Aorta (tissue), 5 donors: ENCODE measurements at regions not wholly inside any gene's neighbourhood (a gene's known extent, or its start where the extent isn't known, plus 50 kb on each side); places are given as distances from the start of the nearest gene placed in this dataset.

ENCODE experiments used
- ATAC-seq: fragments of 200-7000 bp; cut with Tn5 transposase; one replicate; pipeline ENCODE4 v1.9.1; 2022; ENCODE audit warnings: moderate library complexity; ENCODE audit not compliant: low FRiP score
- DNase-seq, 2 donors: peaks; one replicate each; pipeline ENCODE4 v3.0.0-alpha.2; 2020
- H3K27ac ChIP-seq, 2 donors: one replicate each; pipeline ENCODE4 v1.5.1; 2013; ENCODE audit warnings: low read length in 2 of 2, mild to moderate bottlenecking in 2 of 2, moderate library complexity in 2 of 2, control low read depth in 1 of 2, inconsistent platforms in 1 of 2, low read depth in 1 of 2
- H3K27me3 ChIP-seq, 2 donors: one replicate each; pipeline ENCODE4 v1.6.1; 2013; ENCODE audit warnings: control low read depth in 1 of 2, low read length in 1 of 2, mild to moderate bottlenecking in 1 of 2, moderate library complexity in 1 of 2; ENCODE audit not compliant: insufficient read depth in 2 of 2, control insufficient read depth in 1 of 2
- H3K36me3 ChIP-seq, 2 donors: one replicate each; pipeline ENCODE4 v1.6.1; 2013; ENCODE audit warnings: control low read depth in 1 of 2, low read length in 1 of 2, mild to moderate bottlenecking in 1 of 2; ENCODE audit not compliant: insufficient read depth in 2 of 2, control insufficient read depth in 1 of 2
- H3K4me1 ChIP-seq, 2 donors: one replicate each; pipeline ENCODE4 v1.6.1; 2013; ENCODE audit warnings: low read length in 2 of 2, control low read depth in 1 of 2, mild to moderate bottlenecking in 1 of 2, moderate library complexity in 1 of 2; ENCODE audit not compliant: insufficient read depth in 2 of 2, control insufficient read depth in 1 of 2
- H3K4me3 ChIP-seq, 2 donors: one replicate each; pipeline ENCODE4 v1.5.1; 2013; ENCODE audit warnings: low read length in 2 of 2, control low read depth in 1 of 2, mild to moderate bottlenecking in 1 of 2
- H3K9me3 ChIP-seq: one replicate; pipeline ENCODE4 v1.6.1; 2013; ENCODE audit warnings: mild to moderate bottlenecking, low read length; ENCODE audit not compliant: control insufficient read depth
- WGBS, 2 donors: extraction: QIAGEN DNeasy Blood & Tissue Kit; methylation state at CpG; one replicate each; pipeline ENCODE4 v1.1.7; 2013; 5-methylcytosine and 5-hydroxymethylcytosine counted together
- intact Hi-C, 2 donors: fragments of 100-400 bp; cut with DNase I; formaldehyde crosslinking; loops; one replicate each; pipeline versions ENCODE4 v1.14.2 to v1.15.0; 2022
- donor health status: healthy with polysubstance abuse.
- donor health status: Bipolar disorder and iron deficiency.
- donor health status: DM: no; HTN: no; CAD: no.
- donor health status: DM: no; HTN: no; CAD: no.
- donor health status: DM: yes; HTN: yes; CAD: no.

GRCh38 chr1:234926264-234926558, 202.4 kb downstream of the TOMM20 start:
- intact Hi-C loops = loop anchor here (5.0 kb wide), 2 partner anchors 36 to 141 kb away; no protein-coding TSS in a partner anchor
- Histone ChIP-seq H3K9me3 (no peaks in the 10 kb centered on the region), H3K27me3 (no peaks in the 10 kb centered on the region), H3K27ac (peak overlapping the region; percentile 48 to 78), H3K4me1 (peaks cover 0 to 2% of the 10 kb centered on the region in 2 donors), H3K36me3 (no peaks in the 10 kb centered on the region), H3K4me3 (no peak overlapping the region)
- ATAC-seq (no peak), DNase-seq (no peak)
- 18% methylated on average over 4 of the region's 4 CpGs for WGBS, 2 donors

GRCh38 chr1:234925440-234926263, 203.0 kb downstream of the TOMM20 start:
- no peaks in the 10 kb centered on the region for H3K36me3 ChIP-seq
- intact Hi-C loops = loop anchor here (5.0 kb wide), 2 partner anchors 37 to 142 kb away; no protein-coding TSS in a partner anchor
- H3K27ac ChIP-seq = peak overlapping the region; percentile 48 to 78
- no peak for DNase-seq
- peak; percentile 86 for ATAC-seq
- no peaks in the 10 kb centered on the region for H3K9me3 ChIP-seq
- H3K4me3 ChIP-seq = no peak overlapping the region
- 39 to 40% methylated on average over 7 of the region's 7 CpGs for WGBS, 2 donors
- H3K4me1 ChIP-seq = peaks cover 0 to 2% of the 10 kb centered on the region in 2 donors
- H3K27me3 ChIP-seq = no peaks in the 10 kb centered on the region

- Histone ChIP-seq H3K4me1 (peaks cover 0 to 2% of the 10 kb centered on the region in 2 donors), H3K9me3 (no peaks in the 10 kb centered on the region), H3K36me3 (no peaks in the 10 kb centered on the region), H3K27me3 (no peaks in the 10 kb centered on the region), H3K27ac (peak overlapping the region; percentile 29 to 54), H3K4me3 (no peak overlapping the region)
- intact Hi-C loops = loop anchor here (5.0 kb wide), 4 partner anchors 38 to 427 kb away; no protein-coding TSS in a partner anchor
- ATAC-seq (no peak), DNase-seq (no peak)
- 45 to 58% methylated on average over 17 of the region's 17 CpGs for WGBS, 2 donors
Observed at GRCh38 chr1:234924450-234925355, 203.9 kb downstream of the TOMM20 start.

GRCh38 chr1:234923626-234924025, 205.0 kb downstream of the TOMM20 start:
- H3K36me3 ChIP-seq = no peaks in the 10 kb centered on the region
- H3K9me3 ChIP-seq = no peaks in the 10 kb centered on the region
- H3K4me1 ChIP-seq = peaks cover 0 to 2% of the 10 kb centered on the region in 2 donors
- H3K4me3 ChIP-seq = no peak overlapping the region
- no peaks in the 10 kb centered on the region for H3K27me3 ChIP-seq
- H3K27ac ChIP-seq = peak overlapping the region in 1 of 2 donors; percentile 13
- DNase-seq (no peak), ATAC-seq (no peak)
- intact Hi-C loops = loop anchor here (5.0 kb wide), 2 partner anchors 59 to 426 kb away; no protein-coding TSS in a partner anchor
- WGBS, 2 donors = 93 to 94% methylated on average over 5 of the region's 5 CpGs

GRCh38 chr1:234922987-234923386, 205.7 kb downstream of the TOMM20 start:
- no peaks in the 10 kb centered on the region for H3K9me3 ChIP-seq
- intact Hi-C loops = loop anchor here (5.0 kb wide), 2 partner anchors 59 to 426 kb away; no protein-coding TSS in a partner anchor
- no peak for DNase-seq
- peaks cover 0 to 2% of the 10 kb centered on the region in 2 donors for H3K4me1 ChIP-seq
- no peak overlapping the region for H3K4me3 ChIP-seq
- no peak for ATAC-seq
- WGBS, 2 donors = 95 to 99% methylated on average over 6 of the region's 6 CpGs
- no peak overlapping the region for H3K27ac ChIP-seq
- no peaks in the 10 kb centered on the region for H3K27me3 ChIP-seq
- no peaks in the 10 kb centered on the region for H3K36me3 ChIP-seq

GRCh38 chr1:234921266-234922062, 207.2 kb downstream of the TOMM20 start:
- ATAC-seq (no peak), DNase-seq (no peak)
- no peaks in the 10 kb centered on the region for H3K27me3 ChIP-seq
- H3K9me3 ChIP-seq = no peaks in the 10 kb centered on the region
- intact Hi-C loops = loop anchor here (2.0 to 5.0 kb wide), 3 partner anchors 61 to 424 kb away; no protein-coding TSS in a partner anchor
- no peaks in the 10 kb centered on the region for H3K36me3 ChIP-seq
- WGBS, 2 donors = 21 to 24% methylated on average over 14 of the region's 14 CpGs
- H3K27ac ChIP-seq = peak overlapping the region; percentile 14 to 66
- peaks cover 0 to 2% of the 10 kb centered on the region in 2 donors for H3K4me1 ChIP-seq
- no peak overlapping the region for H3K4me3 ChIP-seq

- intact Hi-C loops = loop anchor here (2.0 to 5.0 kb wide), 3 partner anchors 62 to 423 kb away; no protein-coding TSS in a partner anchor
- Histone ChIP-seq H3K36me3 (no peaks in the 10 kb centered on the region), H3K4me3 (no peak overlapping the region), H3K27ac (peak overlapping the region in 1 of 2 donors; percentile 56), H3K9me3 (no peaks in the 10 kb centered on the region), H3K4me1 (peaks cover 2% of the 10 kb centered on the region in 2 donors), H3K27me3 (no peaks in the 10 kb centered on the region)
- ATAC-seq = no peak
- DNase-seq = no peak
- 72 to 73% methylated on average over 4 of the region's 4 CpGs for WGBS, 2 donors
Observed at GRCh38 chr1:234920843-234921140, 207.8 kb downstream of the TOMM20 start.
